SK-MEL-5 (cell line): ENCODE measurements at regions not wholly inside any gene's neighbourhood (a gene's known extent, or its start where the extent isn't known, plus 50 kb on each side); places are given as distances from the start of the nearest gene placed in this dataset.

Experiments
- DNase-seq: peaks from one replicate; pipeline ENCODE4 v3.0.0-alpha.2; 2016; ENCODE audit warnings: low read depth, low spot score
- in situ Hi-C: cut with HindIII; loops from 2 replicates; pipeline ENCODE4 v1.10.0; 2016; ENCODE audit warnings: low sequenced_read_pairs, high pct_unique_total_duplicates, low pct_unique_long_range_greater_than_20kb

GRCh38 chr7:52114509-52114908, 797.9 kb upstream of the COBL start:
- in situ Hi-C loops = no loop called here
- DNase-seq = no peak

- in situ Hi-C loops = no loop called here
- DNase-seq = no peak
Observed at GRCh38 chr7:52114056-52114455, 797.4 kb upstream of the COBL start.

DNA sequence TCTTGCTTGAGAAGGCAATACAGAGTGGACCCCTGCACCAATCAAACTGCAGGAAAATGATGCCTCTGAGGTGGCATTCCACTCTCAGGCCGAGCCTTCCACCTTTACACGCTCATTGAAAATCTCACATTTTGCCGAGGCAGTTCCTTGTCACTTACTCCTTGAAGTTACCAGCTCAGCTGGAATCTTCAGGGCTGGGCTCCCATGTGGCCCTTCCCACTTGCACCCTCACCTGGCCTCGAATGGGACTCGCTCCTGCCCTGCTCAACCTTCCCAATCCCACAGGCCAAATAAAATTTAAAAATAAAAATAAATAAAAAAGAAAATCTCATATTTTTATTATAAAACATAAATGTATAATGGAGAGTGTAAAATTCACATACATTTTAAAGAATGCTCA, 790.7 kb upstream of the COBL start:
- in situ Hi-C loops = no loop called here
- no peak for DNase-seq

- in situ Hi-C loops = no loop called here
- no peak for DNase-seq
Observed at GRCh38 chr7:52095861-52096260, 779.3 kb upstream of the COBL start.

GRCh38 chr7:52091996-52092395, 775.4 kb upstream of the COBL start:
- in situ Hi-C loops = no loop called here

GRCh38 chr7:52091101-52091500, 774.5 kb upstream of the COBL start:
- DNase-seq = no peak
- in situ Hi-C loops = no loop called here

More at GRCh38 chr7:52091996-52092395, 775.4 kb upstream of the COBL start:
- no peak for DNase-seq

- no peak for DNase-seq
- in situ Hi-C loops = no loop called here
Observed at GRCh38 chr7:52088008-52088901, 771.6 kb upstream of the COBL start.

GRCh38 chr7:52085610-52086009, 769.0 kb upstream of the COBL start:
- in situ Hi-C loops = no loop called here

DNA sequence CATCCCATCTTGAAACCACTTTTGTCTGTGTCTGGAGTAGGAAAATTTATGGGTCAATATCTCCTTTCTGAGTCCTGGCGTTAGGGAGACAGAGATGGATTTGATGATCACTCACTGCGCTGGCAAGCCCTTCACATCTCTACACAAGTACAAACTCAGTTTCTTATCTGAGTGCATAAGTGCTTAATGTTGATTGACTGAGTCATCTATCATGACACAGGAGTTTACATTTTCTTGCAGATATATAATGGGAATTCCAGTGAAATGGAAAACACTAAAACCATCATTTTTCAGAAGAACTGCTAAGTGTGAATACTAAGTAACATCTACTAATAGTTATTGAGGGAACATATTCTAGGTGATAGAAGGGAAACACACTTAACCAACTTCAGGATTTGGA, 763.9 kb upstream of the COBL start:
- in situ Hi-C loops = no loop called here
- no peak for DNase-seq

More at GRCh38 chr7:52085610-52086009, 769.0 kb upstream of the COBL start:
- DNase-seq = no peak

DNA sequence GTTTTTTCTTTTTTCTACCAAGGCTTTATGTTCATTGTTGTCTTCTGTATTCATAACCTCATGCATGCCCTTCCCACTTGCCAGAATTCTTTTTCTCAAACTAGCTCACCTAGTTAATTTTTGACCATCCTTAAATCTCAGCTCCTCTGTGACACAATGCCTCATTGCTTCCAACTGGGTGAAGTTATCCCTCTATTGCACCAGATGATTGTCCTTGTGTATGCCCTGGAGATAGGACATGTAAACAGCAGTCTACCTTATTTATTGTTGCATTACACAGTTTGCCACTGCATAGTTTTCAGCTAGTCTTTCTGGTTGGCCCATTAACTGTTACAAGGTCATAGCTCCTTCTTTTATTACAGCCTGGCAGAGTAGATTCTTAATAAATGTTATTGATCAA, 763.1 kb upstream of the COBL start:
- in situ Hi-C loops = no loop called here
- no peak for DNase-seq

DNA sequence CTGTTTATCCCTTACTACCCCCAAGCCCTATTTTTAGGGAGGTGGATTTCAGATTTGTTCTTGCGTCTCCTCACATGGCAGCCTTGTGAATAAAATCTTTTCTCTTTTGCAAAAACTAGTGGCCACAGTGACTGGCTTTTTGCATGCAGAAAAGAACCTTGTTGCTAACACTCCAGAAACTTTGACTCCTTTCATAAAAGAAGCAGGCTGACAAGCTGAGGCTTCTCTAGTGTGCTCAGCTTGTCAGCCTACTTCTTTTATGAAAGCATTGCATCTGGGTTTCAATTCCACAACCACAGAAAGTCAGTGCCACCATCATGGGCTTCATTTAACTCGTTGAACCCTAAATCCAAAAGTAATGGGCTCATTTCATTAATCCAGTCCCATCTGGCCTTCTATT, 761.0 kb upstream of the COBL start:
- DNase-seq = no peak
- in situ Hi-C loops = no loop called here

- in situ Hi-C loops = no loop called here
- no peak for DNase-seq
Observed at GRCh38 chr7:52074912-52075311, 758.3 kb upstream of the COBL start.

GRCh38 chr7:52074071-52074470, 757.5 kb upstream of the COBL start:
- in situ Hi-C loops = no loop called here

DNA sequence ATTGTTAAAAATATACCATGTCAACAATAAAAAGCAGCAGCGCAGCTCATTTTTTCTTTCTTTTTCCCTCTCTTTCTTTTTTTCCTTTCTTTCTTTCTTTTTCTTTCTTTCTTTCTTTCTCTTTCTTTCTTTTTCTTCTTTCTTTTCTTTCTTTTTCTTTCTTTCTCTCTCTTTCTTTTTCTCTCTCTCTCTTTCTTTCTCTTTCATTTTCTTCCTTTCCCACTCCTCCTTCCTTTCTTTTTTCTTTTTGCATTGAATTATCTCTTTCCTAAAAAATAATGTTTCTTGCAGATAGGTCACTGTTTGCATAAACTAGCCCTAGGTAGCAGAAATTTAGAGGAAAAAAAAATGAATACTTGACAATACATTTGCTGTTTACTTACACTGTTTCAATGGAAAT, 755.1 kb upstream of the COBL start:
- no peak for DNase-seq
- in situ Hi-C loops = no loop called here

More at GRCh38 chr7:52074071-52074470, 757.5 kb upstream of the COBL start:
- no peak for DNase-seq

GRCh38 chr7:52064493-52064892, 747.9 kb upstream of the COBL start:
- in situ Hi-C loops = no loop called here
- DNase-seq = no peak

DNA sequence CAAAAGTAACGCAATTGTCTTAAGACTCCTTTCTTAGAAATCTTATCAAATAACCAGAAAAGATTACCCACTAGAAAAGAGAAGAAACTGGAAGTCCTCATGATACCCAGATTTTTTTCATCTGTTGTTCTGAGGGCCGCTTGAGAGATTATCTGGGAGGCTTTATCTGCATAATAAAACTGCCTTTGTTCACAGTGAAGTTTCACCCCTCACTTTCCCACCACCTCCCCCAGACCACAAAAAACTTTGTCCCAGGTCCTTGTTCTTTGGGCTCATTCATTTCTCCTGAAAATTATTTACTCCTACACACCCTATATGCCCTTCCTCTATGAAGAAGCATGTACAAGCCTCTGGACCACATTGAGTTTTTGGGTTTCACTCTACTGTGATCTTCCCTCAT, 745.1 kb upstream of the COBL start:
- in situ Hi-C loops = no loop called here
- DNase-seq = no peak

DNA sequence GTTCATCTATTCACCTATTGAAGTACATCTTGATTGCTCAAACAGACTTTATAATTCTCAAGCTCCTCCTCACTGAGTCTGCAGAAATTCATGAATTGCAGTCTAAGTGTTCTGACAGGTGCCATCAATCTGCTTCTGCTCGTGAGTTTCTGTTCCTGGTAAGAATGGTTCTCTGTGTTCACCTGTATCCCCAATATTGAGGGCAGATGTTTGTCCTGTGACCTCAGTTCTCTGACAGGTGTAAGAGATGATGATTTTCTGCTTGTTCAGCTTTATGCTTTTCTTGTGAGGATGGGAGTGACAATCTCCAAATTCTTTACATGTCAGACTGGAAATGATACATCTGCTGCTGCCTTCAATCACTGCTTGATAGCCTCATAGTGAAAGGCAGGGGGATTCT, 736.9 kb upstream of the COBL start:
- in situ Hi-C loops = no loop called here

GRCh38 chr7:52030722-52031121, 714.1 kb upstream of the COBL start:
- in situ Hi-C loops = no loop called here
- no peak for DNase-seq

More for the DNA sequence above, 736.9 kb upstream of the COBL start:
- no peak for DNase-seq

GRCh38 chr7:52026140-52026539, 709.5 kb upstream of the COBL start:
- DNase-seq = no peak
- in situ Hi-C loops = no loop called here
